DOHH2 (cell line): ENCODE measurements at regions not wholly inside any gene's neighbourhood (a gene's known extent, or its start where the extent isn't known, plus 50 kb on each side); places are given as distances from the start of the nearest gene placed in this dataset.
A peak's percentile ranks its signal among the peaks of the same experiment; 100 is the strongest.

ENCODE experiments used
- H3F3A ChIP-seq: fragments of 200-600 bp; sonication (generic), shearing (Covaris generic); 2 replicates; pipeline ENCODE4 v1.6.0; 2016; ENCODE audit warnings: antibody characterized with exemption, mild to moderate bottlenecking; ENCODE audit not compliant: control insufficient read depth, insufficient read depth
- H3K27ac ChIP-seq: fragments of 200-600 bp; sonication (generic); 2 replicates; pipeline ENCODE4 v1.5.1; 2014; ENCODE audit warnings: low read depth, mild to moderate bottlenecking, low read length, moderate library complexity
- H3K27me3 ChIP-seq: fragments of 200-600 bp; sonication (generic); 2 replicates; pipeline ENCODE4 v1.6.1; 2014; ENCODE audit warnings: mild to moderate bottlenecking, low read length, mixed read lengths; ENCODE audit not compliant: control insufficient read depth
- H3K36me3 ChIP-seq: fragments of 200-600 bp; sonication (generic); 2 replicates; pipeline ENCODE4 v1.6.1; 2014; ENCODE audit warnings: mild to moderate bottlenecking, low read length, moderate library complexity, mixed read lengths; ENCODE audit not compliant: control insufficient read depth
- H3K4me1 ChIP-seq: fragments of 200-600 bp; sonication (generic); 2 replicates; pipeline ENCODE4 v1.6.1; 2014; ENCODE audit warnings: mild to moderate bottlenecking, low read length, mixed read lengths; ENCODE audit not compliant: control insufficient read depth
- H3K4me2 ChIP-seq: fragments of 200-600 bp; sonication (generic); 2 replicates; pipeline ENCODE4 v1.6.0; 2014; ENCODE audit warnings: mild to moderate bottlenecking, low read length, moderate library complexity
- H3K4me3 ChIP-seq: fragments of 200-600 bp; sonication (generic); 2 replicates; pipeline ENCODE4 v1.5.1; 2014; ENCODE audit warnings: mild to moderate bottlenecking, low read length, mixed read lengths
- H3K79me2 ChIP-seq: fragments of 200-600 bp; sonication (generic); 2 replicates; pipeline ENCODE4 v1.6.1; 2014; ENCODE audit warnings: mild to moderate bottlenecking, low read length, mixed read lengths; ENCODE audit not compliant: control insufficient read depth
- H3K9me2 ChIP-seq: fragments of 200-600 bp; sonication (generic); replicated peaks from 2 replicates; pipeline ENCODE4 v1.6.1; 2014; ENCODE audit warnings: mild to moderate bottlenecking, low read length, mixed read lengths; ENCODE audit not compliant: control insufficient read depth
- H3K9me3 ChIP-seq: fragments of 200-600 bp; sonication (generic); 2 replicates; pipeline ENCODE4 v1.6.1; 2014; ENCODE audit warnings: antibody characterized with exemption, low read length, mixed read lengths; ENCODE audit not compliant: control insufficient read depth, insufficient read depth
- H4K20me1 ChIP-seq: fragments of 200-600 bp; sonication (generic); 2 replicates; pipeline ENCODE4 v1.6.0; 2014; ENCODE audit warnings: low read depth, mild to moderate bottlenecking, antibody characterized with exemption, low read length, moderate library complexity; ENCODE audit not compliant: control insufficient read depth, insufficient read depth
- EZH2phosphoT487 ChIP-seq: fragments of 200-600 bp; sonication (generic); IDR thresholded peaks from 2 replicates; pipeline ENCODE4 v1.6.1; 2017; ENCODE audit warnings: borderline replicate concordance, mild to moderate bottlenecking, antibody characterized with exemption, low read length, moderate library complexity, mixed read lengths
- TF ChIP-seq, protein P1 (sequence below): fragments of 200-600 bp; sonication (generic); IDR thresholded peaks from one replicate; pipeline ENCODE4 v1.5.1; 2014; ENCODE audit warnings: antibody characterized with exemption, mild to moderate bottlenecking, low read depth, low read length; ENCODE audit not compliant: poor library complexity, severe bottlenecking

DNA sequence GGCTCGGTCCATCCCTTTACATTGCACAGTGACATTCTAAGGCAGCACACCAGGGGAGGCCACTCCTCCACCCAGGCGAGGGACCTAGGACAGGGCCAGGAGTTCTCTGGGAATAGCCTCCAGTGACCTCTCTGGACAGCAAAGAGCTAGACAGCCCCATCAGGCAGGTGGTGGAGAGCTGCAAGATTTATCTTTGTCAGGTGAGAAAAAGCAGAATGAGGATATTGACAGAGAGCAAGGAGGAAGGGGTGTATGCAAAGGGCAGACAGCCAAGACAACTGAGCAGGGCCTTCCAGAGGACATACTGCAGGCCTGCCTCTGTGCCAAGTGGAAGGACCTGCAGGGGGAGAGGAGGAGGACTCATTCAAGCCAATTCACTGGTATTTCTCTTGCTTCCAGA lies 112.4 kb upstream of the MAX start:
- Histone ChIP-seq H3K4me1 (peaks cover 26% of the 10 kb centered on the region), H3K9me2 (no peaks in the 10 kb centered on the region), H3K36me3 (no peaks in the 10 kb centered on the region), H3F3A (peaks cover 12% of the 10 kb centered on the region), H3K9me3 (no peaks in the 10 kb centered on the region), H3K79me2 (no peaks in the 10 kb centered on the region), H3K27me3 (no peaks in the 10 kb centered on the region), H4K20me1 (no peaks in the 10 kb centered on the region), H3K4me2 (no peak overlapping the region), H3K27ac (no peak overlapping the region), H3K4me3 (no peak overlapping the region)
- no peak for TF ChIP-seq EZH2phosphoT487
- TF ChIP-seq, protein P1, sequence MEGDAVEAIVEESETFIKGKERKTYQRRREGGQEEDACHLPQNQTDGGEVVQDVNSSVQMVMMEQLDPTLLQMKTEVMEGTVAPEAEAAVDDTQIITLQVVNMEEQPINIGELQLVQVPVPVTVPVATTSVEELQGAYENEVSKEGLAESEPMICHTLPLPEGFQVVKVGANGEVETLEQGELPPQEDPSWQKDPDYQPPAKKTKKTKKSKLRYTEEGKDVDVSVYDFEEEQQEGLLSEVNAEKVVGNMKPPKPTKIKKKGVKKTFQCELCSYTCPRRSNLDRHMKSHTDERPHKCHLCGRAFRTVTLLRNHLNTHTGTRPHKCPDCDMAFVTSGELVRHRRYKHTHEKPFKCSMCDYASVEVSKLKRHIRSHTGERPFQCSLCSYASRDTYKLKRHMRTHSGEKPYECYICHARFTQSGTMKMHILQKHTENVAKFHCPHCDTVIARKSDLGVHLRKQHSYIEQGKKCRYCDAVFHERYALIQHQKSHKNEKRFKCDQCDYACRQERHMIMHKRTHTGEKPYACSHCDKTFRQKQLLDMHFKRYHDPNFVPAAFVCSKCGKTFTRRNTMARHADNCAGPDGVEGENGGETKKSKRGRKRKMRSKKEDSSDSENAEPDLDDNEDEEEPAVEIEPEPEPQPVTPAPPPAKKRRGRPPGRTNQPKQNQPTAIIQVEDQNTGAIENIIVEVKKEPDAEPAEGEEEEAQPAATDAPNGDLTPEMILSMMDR: no peak

DNA sequence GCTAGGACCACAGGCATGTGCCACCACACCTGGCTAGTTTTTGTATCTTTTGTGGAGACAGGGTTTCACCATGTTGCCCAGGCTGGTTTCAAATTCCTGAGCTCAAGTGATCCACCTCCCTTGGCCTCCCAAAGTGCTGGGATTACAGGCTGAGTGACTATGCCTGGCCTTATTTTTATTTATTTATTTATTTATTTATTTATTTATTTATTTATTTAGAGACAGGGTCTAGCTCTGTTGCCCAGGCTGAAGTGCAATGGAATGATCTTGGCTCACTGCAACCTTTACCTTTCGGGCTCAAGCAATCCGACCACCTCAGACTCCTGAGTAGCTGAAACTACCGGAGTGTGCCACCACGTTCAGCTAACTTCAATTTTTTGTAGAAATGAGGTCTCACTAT lies 117.0 kb upstream of the MAX start:
- no peaks in the 10 kb centered on the region for H3K36me3 ChIP-seq
- TF ChIP-seq, protein P1: no peak
- no peak for TF ChIP-seq EZH2phosphoT487
- H3K79me2 ChIP-seq: no peaks in the 10 kb centered on the region
- no peaks in the 10 kb centered on the region for H3K9me3 ChIP-seq
- no peaks in the 10 kb centered on the region for H4K20me1 ChIP-seq
- no peak overlapping the region for H3K4me3 ChIP-seq
- peaks cover 29% of the 10 kb centered on the region for H3K4me1 ChIP-seq
- H3K9me2 ChIP-seq: no peaks in the 10 kb centered on the region
- no peaks in the 10 kb centered on the region for H3F3A ChIP-seq
- no peak overlapping the region for H3K4me2 ChIP-seq
- H3K27me3 ChIP-seq: no peaks in the 10 kb centered on the region
- no peak overlapping the region for H3K27ac ChIP-seq

DNA sequence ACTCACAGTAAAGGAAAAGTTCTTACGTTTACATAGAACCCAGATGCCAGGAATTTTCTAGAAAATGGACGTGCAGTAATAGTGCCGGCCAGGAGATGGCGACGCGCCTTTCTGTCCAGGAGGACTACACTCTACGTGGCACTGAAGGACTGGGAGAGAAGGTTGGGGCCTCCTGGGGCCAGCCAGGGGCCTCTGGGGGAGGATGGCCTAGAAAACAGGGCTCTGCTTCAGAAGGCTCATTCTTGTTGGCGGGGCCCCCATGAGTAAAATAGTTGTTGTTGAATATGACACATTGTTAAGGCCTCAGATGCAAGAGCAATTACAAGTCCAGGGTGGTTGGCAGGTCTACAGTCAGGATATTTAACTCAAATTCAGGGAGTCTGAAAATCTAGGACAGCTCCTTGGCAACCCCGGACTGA lies 120.1 kb upstream of the MAX start:
- no peaks in the 10 kb centered on the region for H3K9me3 ChIP-seq
- H3K27me3 ChIP-seq: no peaks in the 10 kb centered on the region
- no peaks in the 10 kb centered on the region for H3K36me3 ChIP-seq
- no peak overlapping the region for H3K27ac ChIP-seq
- H3K4me3 ChIP-seq: no peak overlapping the region
- peaks cover 48% of the 10 kb centered on the region for H3K4me1 ChIP-seq
- no peak overlapping the region for H3K4me2 ChIP-seq
- TF ChIP-seq, protein P1: peak; percentile 94
- no peak for TF ChIP-seq EZH2phosphoT487
- no peaks in the 10 kb centered on the region for H3K79me2 ChIP-seq
- no peaks in the 10 kb centered on the region for H4K20me1 ChIP-seq
- H3K9me2 ChIP-seq: no peaks in the 10 kb centered on the region
- H3F3A ChIP-seq: 0 out of 2 replicates have a peak, but pooled peaks cover 3% of the 10 kb centered on the region

DNA sequence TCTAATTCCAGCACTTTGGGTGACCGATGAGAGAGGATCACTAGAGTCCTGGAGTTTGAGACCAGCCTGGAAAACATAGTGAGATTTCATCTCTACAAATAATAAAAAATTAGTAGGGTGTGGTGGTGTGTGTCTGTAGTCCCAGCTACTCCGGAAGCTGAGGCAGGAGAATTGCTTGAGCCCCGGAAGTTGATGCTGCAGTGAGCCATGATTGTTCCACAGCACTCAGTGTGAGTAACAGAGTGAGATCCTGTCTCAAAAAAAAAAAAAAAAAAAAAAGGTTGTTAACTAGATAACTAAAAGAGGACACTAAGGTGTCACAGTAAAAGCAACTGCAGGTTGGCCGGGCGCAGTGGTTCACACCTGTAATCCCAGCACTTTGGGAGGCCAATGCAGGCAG lies 121.3 kb upstream of the MAX start:
- Histone ChIP-seq H3F3A (0 out of 2 replicates have a peak, but pooled peaks cover 3% of the 10 kb centered on the region), H3K4me3 (no peak overlapping the region), H3K27me3 (no peaks in the 10 kb centered on the region), H3K27ac (no peak overlapping the region), H3K79me2 (no peaks in the 10 kb centered on the region), H4K20me1 (no peaks in the 10 kb centered on the region), H3K4me1 (peaks cover 57% of the 10 kb centered on the region), H3K4me2 (no peak overlapping the region), H3K36me3 (no peaks in the 10 kb centered on the region), H3K9me3 (no peaks in the 10 kb centered on the region), H3K9me2 (no peaks in the 10 kb centered on the region)
- TF ChIP-seq, protein P1: no peak
- TF ChIP-seq EZH2phosphoT487: no peak
